ENCODE measurements at regions not wholly inside any gene's neighbourhood (a gene's known extent, or its start where the extent isn't known, plus 50 kb on each side); places are given as distances from the start of the nearest gene placed in this dataset.
"Not testable (repeated sequence)": the region's sequence is repeated elsewhere in the genome, so short reads cannot be mapped to it uniquely, and the experiment has no call there.

DNA sequence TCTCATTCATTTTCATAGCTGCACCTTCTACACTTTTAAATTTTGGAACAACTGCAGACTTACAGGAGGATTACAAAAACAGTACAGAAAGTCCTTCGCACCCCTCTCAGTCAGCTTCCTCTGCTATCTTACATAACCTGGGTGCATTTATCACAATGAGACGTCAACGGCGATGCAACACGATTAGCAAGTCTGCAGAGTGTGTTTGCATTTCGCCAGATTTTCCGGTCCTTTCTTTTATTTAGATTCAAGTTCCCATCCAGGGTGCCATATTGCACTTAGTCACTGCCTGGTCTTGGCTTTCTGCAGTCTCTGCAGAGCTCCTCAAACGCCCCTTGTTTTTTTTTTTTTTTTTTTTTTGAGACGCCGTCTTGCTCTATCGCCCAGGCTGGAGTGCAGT, 85.9 kb downstream of the ASMT start:
- ATAC-seq (ENCODE audit: low read depth in 2 of 2), result no peak
- H3K9me3 Mint-ChIP-seq, result peaks cover 6 to 17% (median 14%) of the 10 kb centered on the region in 7 donors
- no peaks in the 10 kb centered on the region for H3K4me1 Mint-ChIP-seq
- H3K4me3 Mint-ChIP-seq, result no peak overlapping the region
- no peak for DNase-seq
- peaks cover 0 to 12% of the 10 kb centered on the region in 2 donors for H3K36me3 Mint-ChIP-seq
- H3K27me3 Mint-ChIP-seq, result no peaks in the 10 kb centered on the region
- peak overlapping the region in 1 of 6 donors; percentile 34 for H3K27ac Mint-ChIP-seq

DNA sequence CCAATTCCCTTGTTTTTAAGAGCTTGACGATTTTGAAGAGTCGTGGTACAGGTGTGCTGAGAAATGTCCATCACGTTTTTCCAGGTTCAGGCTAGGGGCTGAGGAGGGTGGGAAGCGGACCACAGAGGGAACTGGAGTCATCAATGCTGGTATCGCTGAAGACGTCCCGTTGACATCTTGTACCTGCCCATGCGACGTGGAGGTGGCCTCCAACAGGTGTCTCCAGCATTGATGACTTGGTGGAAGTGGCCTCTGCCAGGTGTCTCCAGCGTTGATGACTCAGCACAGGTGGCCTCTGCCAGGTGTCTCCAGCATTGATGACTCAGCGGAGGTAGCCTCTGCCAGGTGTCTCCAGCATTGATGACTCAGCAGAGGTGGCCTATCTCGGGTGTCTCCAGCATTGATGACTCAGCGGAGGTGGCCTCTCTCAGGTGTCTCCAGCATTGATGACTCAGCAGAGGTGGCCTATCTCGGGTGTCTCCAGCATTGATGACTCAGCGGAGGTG, 86.6 kb downstream of the ASMT start:
- H3K9me3 Mint-ChIP-seq, result peaks cover 6 to 14% (median 11%) of the 10 kb centered on the region in 7 donors
- DNase-seq; ATAC-seq (ENCODE audit: low read depth in 2 of 2); H3K27me3 Mint-ChIP-seq; H3K4me1 Mint-ChIP-seq; H3K4me3 Mint-ChIP-seq; H3K27ac Mint-ChIP-seq; H3K36me3 Mint-ChIP-seq: not testable (repeated sequence)

DNA sequence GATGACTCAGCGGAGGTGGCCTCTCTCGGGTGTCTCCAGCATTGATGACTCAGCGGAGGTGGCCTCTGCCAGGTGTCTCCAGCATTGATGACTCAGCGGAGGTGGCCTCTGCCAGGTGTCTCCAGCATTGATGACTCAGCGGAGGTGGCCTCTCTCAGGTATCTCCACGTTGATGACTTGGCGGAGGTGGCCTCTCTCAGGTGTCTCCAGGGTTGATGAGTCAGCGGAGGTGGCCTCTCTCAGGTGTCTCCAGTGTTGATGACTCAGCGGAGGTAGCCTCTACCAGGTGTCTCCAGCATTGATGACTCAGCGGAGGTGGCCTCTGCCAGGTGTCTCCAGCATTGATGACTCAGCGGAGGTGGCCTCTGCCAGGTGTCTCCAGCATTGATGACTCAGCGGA, 87.3 kb downstream of the ASMT start:
- H3K36me3 Mint-ChIP-seq; H3K27me3 Mint-ChIP-seq; ATAC-seq (ENCODE audit: low read depth in 2 of 2); H3K4me3 Mint-ChIP-seq; DNase-seq; H3K27ac Mint-ChIP-seq; H3K4me1 Mint-ChIP-seq: not testable (repeated sequence)
- H3K9me3 Mint-ChIP-seq, result peaks cover 5 to 12% (median 9%) of the 10 kb centered on the region in 7 donors

DNA sequence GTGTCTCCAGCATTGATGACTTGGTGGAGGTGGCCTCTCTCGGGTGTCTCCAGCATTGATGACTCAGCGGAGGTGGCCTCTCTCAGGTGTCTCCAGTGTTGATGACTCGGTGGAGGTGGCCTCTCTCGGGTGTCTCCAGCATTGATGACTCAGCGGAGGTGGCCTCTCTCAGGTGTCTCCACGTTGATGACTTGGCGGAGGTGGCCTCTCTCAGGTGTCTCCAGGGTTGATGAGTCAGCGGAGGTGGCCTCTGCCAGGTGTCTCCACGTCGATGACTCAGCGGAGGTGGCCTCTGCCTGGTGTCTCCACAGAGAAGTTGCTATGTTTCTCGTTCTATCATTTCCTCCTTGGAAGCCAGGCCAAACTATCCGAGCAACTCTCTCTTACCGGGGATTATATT, 87.7 kb downstream of the ASMT start:
- H3K27me3 Mint-ChIP-seq; DNase-seq; H3K4me3 Mint-ChIP-seq; H3K4me1 Mint-ChIP-seq; H3K36me3 Mint-ChIP-seq; H3K27ac Mint-ChIP-seq; ATAC-seq (ENCODE audit: low read depth in 2 of 2): not testable (repeated sequence)
- peaks cover 5 to 12% (median 9%) of the 10 kb centered on the region in 7 donors for H3K9me3 Mint-ChIP-seq

DNA sequence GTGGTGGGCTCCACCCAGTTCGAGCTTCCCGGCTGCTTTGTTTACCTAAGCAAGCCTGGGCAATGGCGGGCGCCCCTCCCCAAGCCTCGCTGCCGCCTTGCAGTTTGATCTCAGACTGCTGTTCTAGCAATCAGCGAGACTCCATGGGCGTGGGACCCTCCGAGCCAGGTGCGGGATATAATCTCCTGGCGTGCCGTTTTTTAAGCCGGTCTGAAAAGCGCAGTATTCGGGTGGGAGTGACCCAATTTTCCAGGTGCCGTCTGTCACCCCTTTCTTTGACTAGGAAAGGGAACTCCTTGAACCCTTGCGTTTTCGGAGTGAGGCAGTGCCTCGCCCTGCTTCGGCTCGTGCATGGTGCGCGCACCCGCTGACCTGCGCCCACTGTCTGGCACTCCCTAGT, 94.4 kb downstream of the ASMT start:
- not testable (repeated sequence) for H3K27me3 Mint-ChIP-seq; H3K9me3 Mint-ChIP-seq; ATAC-seq (ENCODE audit: low read depth in 2 of 2); H3K4me3 Mint-ChIP-seq; H3K4me1 Mint-ChIP-seq; H3K27ac Mint-ChIP-seq; DNase-seq
- H3K36me3 Mint-ChIP-seq, result peaks cover 8 to 10% of the 10 kb centered on the region in 2 donors

DNA sequence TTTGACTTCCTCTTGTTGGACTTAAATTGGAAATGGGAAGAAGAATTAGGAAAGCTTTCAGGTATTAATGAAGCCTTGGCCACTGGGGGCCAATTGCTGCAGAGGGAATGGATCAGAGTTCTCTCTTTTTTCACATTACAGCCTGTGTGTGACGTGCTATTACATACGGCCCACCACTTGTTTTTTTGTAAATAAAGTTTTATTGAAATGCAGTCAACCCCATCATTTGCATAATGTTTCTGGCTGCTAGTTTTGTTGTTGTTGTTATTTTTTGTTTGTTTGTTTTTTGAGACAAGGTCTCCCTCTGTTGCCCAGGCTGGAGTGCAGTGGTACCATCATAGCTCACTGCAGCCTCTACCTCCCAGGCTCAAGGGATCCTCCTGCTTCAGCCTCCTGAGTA, 98.4 kb downstream of the ASMT start:
- H3K27ac Mint-ChIP-seq, result no peak overlapping the region
- H3K9me3 Mint-ChIP-seq, result peaks cover 0 to 3% (median 0%) of the 10 kb centered on the region in 7 donors
- no peak for DNase-seq
- H3K36me3 Mint-ChIP-seq, result peaks cover 8 to 11% of the 10 kb centered on the region in 2 donors
- no peak for ATAC-seq (ENCODE audit: low read depth in 2 of 2)
- peaks cover 0 to 5% (median 0%) of the 10 kb centered on the region in 3 donors for H3K27me3 Mint-ChIP-seq
- no peaks in the 10 kb centered on the region for H3K4me1 Mint-ChIP-seq
- no peak overlapping the region for H3K4me3 Mint-ChIP-seq

DNA sequence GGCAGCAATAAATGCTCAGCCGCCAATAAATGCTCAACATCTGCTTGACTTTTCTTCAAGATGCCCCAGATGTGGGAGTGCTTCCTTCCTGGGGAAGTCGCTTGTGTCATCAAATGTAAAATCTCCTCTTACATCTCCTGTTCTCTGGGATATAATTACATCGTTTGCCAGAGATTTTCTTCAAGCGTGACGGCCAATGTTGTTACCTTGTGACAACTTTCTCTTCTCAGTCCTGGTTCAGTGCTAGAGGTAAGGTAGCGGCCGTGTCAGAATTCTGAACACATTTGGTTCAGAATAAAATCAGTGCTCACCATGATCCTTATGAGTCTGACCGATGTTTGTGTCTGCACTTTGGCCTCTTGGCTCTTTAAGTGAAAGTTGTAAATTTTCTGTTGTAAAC, 102.5 kb downstream of the ASMT start:
- peaks cover 0 to 7% (median 3%) of the 10 kb centered on the region in 7 donors for H3K9me3 Mint-ChIP-seq
- no peaks in the 10 kb centered on the region for H3K4me1 Mint-ChIP-seq
- H3K36me3 Mint-ChIP-seq, result peaks cover 8 to 15% of the 10 kb centered on the region in 2 donors
- H3K27ac Mint-ChIP-seq, result no peak overlapping the region
- ATAC-seq (ENCODE audit: low read depth in 2 of 2) (no peak), DNase-seq (no peak)
- no peaks in the 10 kb centered on the region for H3K27me3 Mint-ChIP-seq
- no peak overlapping the region for H3K4me3 Mint-ChIP-seq

DNA sequence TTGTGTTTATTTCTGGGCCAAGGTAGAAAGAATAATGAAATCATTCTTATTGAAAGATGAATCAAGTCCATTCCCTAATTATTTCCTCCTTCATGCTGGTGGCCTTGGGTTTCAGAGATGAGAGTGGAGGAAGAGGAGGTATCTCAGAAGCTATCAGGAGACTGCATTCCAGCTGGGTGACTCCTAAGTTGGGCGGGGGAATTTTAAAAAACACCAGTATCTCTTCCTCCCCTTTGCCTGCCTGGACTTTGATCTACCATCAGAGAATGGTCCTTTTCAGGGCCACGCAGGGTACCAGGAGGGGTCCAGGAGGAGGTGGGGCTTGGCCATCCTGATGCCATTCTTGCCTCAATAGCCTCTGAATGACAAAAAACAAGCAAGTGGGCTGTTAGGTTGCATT, 104.4 kb downstream of the ASMT start:
- no peak overlapping the region for H3K27ac Mint-ChIP-seq

DNA sequence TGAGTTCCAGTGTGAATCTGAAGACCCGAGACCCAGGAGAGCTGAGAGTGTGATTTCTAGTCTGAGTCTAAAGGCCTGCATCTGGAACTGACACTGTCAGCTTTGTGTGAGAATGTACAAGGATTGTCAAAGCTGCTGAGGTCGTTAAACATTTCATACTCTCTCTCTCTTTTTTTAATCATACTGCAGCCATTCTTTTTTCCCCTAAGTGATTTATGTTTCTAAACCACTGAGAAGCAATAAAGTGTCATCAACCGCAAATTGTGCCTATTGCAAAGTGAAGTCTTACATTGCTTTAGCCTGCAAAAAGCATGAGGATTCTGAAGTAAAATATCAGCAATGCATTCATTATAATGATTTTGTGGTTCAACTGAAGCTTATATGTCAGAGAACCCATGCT, 106.0 kb downstream of the ASMT start:
- no peaks in the 10 kb centered on the region for H3K4me1 Mint-ChIP-seq
- H3K9me3 Mint-ChIP-seq, result peaks cover 0 to 7% (median 1%) of the 10 kb centered on the region in 7 donors
- H3K36me3 Mint-ChIP-seq, result peaks cover 0 to 4% of the 10 kb centered on the region in 2 donors
- DNase-seq (no peak), ATAC-seq (ENCODE audit: low read depth in 2 of 2) (no peak)
- H3K27me3 Mint-ChIP-seq, result no peaks in the 10 kb centered on the region
- H3K4me3 Mint-ChIP-seq, result no peak overlapping the region
- H3K27ac Mint-ChIP-seq, result peak overlapping the region in 1 of 6 donors; percentile 53

More for the DNA sequence above, 104.4 kb downstream of the ASMT start:
- H3K4me3 Mint-ChIP-seq, result peak overlapping the region in 1 of 8 donors; percentile 4
- DNase-seq (no peak), ATAC-seq (ENCODE audit: low read depth in 2 of 2) (no peak)
- H3K36me3 Mint-ChIP-seq, result peaks cover 0 to 4% of the 10 kb centered on the region in 2 donors
- peaks cover 0 to 7% (median 1%) of the 10 kb centered on the region in 7 donors for H3K9me3 Mint-ChIP-seq
- no peaks in the 10 kb centered on the region for H3K4me1 Mint-ChIP-seq
- H3K27me3 Mint-ChIP-seq, result no peaks in the 10 kb centered on the region

DNA sequence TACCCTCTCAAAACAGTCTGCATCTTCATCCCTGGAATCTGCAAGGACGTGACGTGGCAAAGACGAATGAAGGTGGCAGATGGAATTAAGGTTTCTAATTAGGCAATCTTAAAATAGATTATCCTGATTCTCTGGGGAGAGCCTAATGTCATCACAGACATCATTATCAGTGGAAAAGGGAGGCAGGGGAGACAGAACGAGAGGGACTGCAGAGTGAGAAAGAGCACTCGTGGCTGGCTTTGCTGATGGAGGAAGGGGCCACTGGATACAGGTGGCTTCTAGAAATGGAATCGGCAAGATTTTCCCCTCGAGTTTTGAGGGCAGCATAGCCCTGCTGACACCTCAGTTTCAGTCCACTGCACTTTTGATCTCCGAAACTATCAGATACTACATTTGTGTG, 110.6 kb downstream of the ASMT start:
- ATAC-seq (ENCODE audit: low read depth in 2 of 2) (no peak), DNase-seq (no peak)
- H3K9me3 Mint-ChIP-seq, result peaks cover 0 to 17% (median 7%) of the 10 kb centered on the region in 7 donors
- H3K27me3 Mint-ChIP-seq, result no peaks in the 10 kb centered on the region
- no peak overlapping the region for H3K4me3 Mint-ChIP-seq
- peaks cover 0 to 14% of the 10 kb centered on the region in 2 donors for H3K36me3 Mint-ChIP-seq
- no peaks in the 10 kb centered on the region for H3K4me1 Mint-ChIP-seq
- peak overlapping the region in 1 of 6 donors; percentile 64 for H3K27ac Mint-ChIP-seq

DNA sequence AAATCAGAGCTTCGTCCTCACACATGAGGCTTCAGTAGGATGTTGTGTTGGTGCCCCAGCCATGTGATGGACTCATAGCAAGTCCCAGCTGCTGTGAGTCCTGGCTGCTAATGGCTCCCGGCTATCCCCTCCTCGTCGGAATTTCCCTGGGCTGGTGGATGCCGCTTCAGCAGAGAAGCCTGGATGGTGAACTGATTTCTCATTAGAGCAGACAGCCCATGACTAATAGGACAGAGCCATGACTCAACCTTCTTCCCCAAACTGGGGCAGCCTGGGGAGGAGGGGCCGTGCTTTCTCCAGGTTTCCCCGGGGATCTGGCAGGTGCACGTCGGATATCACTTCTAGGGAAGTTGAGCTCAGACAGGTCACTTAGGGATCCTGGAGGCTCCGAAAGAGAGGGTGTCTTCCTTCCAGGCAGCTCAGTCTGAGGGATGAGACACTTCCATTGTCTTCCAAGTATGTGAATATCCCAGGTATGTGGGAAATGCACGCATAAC, 112.7 kb downstream of the ASMT start:
- DNase-seq (no peak), ATAC-seq (ENCODE audit: low read depth in 2 of 2) (no peak)
- Mint-ChIP-seq H3K9me3 (peaks cover 0 to 12% (median 6%) of the 10 kb centered on the region in 7 donors), H3K27ac (no peak overlapping the region), H3K4me1 (no peaks in the 10 kb centered on the region), H3K4me3 (no peak overlapping the region), H3K27me3 (no peaks in the 10 kb centered on the region), H3K36me3 (peaks cover 0 to 11% of the 10 kb centered on the region in 2 donors)

DNA sequence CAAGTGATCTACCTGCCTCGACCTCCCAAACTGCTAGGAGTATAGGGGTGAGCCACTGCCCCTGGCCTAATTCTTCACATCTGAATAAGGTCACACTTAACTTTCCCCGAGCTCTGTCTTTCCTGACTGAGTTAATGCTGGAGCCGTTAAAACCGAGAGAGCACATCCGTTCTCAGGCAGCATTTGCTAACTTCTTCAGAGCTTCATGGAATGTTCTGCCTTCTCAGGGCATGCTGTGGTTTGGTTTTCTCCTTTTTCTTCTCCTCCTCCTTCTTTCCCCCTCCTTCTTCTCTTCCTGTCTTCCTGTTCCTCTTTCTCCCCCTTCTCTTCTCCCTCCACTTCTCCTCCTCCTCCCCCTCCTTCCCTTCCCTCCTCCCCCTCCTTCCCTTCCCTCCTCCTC, 119.9 kb downstream of the ASMT start:
- ATAC-seq (ENCODE audit: low read depth in 2 of 2) (no peak), DNase-seq (no peak)
- Mint-ChIP-seq H3K9me3 (peaks cover 0 to 3% (median 2%) of the 10 kb centered on the region in 7 donors), H3K27me3 (no peaks in the 10 kb centered on the region), H3K27ac (peak overlapping the region in 1 of 6 donors; percentile 54), H3K4me3 (no peak overlapping the region), H3K36me3 (peaks cover 0 to 2% of the 10 kb centered on the region in 2 donors), H3K4me1 (peaks cover 0 to 3% (median 2%) of the 10 kb centered on the region in 3 donors)

DNA sequence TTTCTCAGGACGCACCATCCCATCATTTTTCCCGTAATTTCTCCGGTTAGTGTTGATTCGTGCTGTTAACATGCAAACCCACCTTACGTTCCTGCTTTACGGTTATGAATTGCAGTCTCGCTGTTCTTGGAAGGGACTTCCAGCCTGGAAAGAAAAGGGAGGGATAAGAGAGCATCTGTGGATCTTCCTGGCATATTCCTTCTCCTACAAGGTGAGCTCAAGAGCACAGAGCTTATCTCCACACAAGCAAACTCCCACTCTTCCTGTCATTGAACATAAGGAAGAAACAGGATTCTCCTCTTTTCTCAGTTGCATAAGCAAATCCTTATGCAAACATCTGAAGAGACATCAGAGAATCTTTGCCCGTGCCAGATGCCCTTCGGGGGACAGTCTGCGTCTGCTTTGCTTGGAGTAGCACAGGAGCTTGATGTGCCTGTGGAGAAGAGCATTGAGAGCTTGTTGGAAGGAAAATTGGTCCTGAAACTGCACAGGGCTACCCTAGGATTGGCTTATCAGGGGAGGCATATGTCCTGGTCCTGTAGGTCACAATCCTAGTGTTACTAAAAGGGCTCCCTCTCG, 127.0 kb downstream of the ASMT start:
- Mint-ChIP-seq H3K4me1 (no peaks in the 10 kb centered on the region), H3K9me3 (peaks cover 6 to 23% (median 10%) of the 10 kb centered on the region in 7 donors), H3K27ac (no peak overlapping the region), H3K4me3 (no peak overlapping the region), H3K27me3 (no peaks in the 10 kb centered on the region), H3K36me3 (peaks cover 22% of the 10 kb centered on the region in 2 donors)
- no peak for DNase-seq
- ATAC-seq (ENCODE audit: low read depth in 2 of 2), result no peak

DNA sequence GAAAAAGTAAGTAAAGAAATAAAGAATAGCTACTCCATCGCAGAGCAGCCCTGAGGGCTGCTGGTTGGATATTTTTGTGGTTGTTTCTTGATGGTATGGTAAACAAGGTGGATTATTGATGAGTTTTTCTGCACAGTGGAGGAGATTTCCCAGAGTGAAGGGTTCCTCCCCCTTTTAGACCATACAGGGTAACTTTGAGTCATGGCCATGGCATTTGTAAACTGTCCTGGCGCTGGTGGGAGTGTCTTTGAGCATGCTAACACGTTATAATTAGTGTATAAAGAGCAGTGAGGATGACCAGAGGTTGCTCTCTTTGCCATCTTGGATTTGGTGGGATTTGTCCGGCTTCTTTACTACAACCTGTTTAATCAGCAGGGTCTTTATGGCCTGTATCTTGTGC, 128.2 kb downstream of the ASMT start:
- Mint-ChIP-seq H3K27me3 (no peaks in the 10 kb centered on the region), H3K9me3 (peaks cover 6 to 23% (median 12%) of the 10 kb centered on the region in 7 donors), H3K36me3 (peaks cover 23 to 25% of the 10 kb centered on the region in 2 donors), H3K4me1 (no peaks in the 10 kb centered on the region), H3K27ac (no peak overlapping the region), H3K4me3 (no peak overlapping the region)
- DNase-seq (no peak), ATAC-seq (ENCODE audit: low read depth in 2 of 2) (no peak)

Data from naive B cell (primary cell).